AG10803 (cell line): ENCODE measurements at regions not wholly inside any gene's neighbourhood (a gene's known extent, or its start where the extent isn't known, plus 50 kb on each side); places are given as distances from the start of the nearest gene placed in this dataset.
"Not testable (repeated sequence)": the region's sequence is repeated elsewhere in the genome, so short reads cannot be mapped to it uniquely, and the experiment has no call there.

Source experiments
- DNase-seq: peaks from one replicate; pipeline ENCODE4 v3.0.0; 2010; ENCODE audit warnings: low read depth
- H3K4me3 ChIP-seq: 2 replicates; pipeline ENCODE4 v1.5.1; 2011; ENCODE audit warnings: mild to moderate bottlenecking, low read length, control low read depth
- CTCF ChIP-seq: conservative IDR thresholded peaks from 2 replicates; pipeline ENCODE4 v1.5.1; 2011; ENCODE audit warnings: mild to moderate bottlenecking, low read length, control low read depth, inconsistent platforms

- TF ChIP-seq CTCF = no peak
- DNase-seq = no peak
- no peak overlapping the region for H3K4me3 ChIP-seq
Observed at GRCh38 chr2:75846683-75847190, 136.0 kb upstream of the GCFC2 start.

GRCh38 chr2:75844651-75845050, 133.9 kb upstream of the GCFC2 start:
- DNase-seq = no peak
- TF ChIP-seq CTCF = no peak
- H3K4me3 ChIP-seq = no peak overlapping the region

DNA sequence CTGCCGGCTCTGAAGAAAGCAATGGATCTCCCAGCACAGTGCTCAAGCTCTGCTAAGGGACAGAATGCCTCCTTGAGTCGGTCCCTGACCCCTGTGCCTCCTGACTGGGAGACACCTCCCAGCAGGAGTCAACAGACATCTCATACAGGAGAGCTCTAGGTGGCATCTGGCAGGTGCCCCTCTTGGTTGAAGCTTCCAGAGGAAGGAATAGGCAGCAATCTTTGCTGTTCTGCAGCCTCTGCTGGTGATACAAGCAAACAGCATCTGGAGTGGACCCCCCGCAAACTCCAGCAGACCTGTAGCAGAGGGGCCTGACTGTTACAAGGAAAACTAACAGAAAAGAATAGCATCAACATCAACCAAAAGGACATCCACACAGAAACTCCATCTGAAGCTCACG, 123.9 kb upstream of the GCFC2 start:
- not testable (repeated sequence) for DNase-seq, H3K4me3 ChIP-seq

DNA sequence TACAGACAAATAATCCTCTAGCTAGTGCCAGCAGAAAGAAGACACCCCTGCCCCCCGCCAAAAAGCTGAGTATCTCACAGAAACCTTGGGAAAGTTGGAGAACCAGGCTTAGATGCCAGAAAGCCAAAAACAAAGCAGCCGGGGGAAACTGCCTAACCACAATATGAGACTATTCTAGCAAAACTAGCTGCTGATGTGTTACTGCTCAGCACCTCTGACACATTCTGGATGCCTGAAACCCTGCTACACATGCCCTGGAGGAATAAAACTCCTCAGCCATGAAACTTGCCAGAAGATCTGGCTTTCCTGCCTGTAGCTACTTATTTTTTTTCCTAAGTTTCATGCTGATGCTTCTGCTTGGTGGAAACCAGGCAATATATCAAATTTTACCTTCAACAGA, 122.7 kb upstream of the GCFC2 start:
- no peak for TF ChIP-seq CTCF
- no peak overlapping the region for H3K4me3 ChIP-seq
- DNase-seq = no peak

GRCh38 chr2:75828826-75829225, 118.1 kb upstream of the GCFC2 start:
- H3K4me3 ChIP-seq = no peak overlapping the region
- DNase-seq = no peak
- no peak for TF ChIP-seq CTCF

DNA sequence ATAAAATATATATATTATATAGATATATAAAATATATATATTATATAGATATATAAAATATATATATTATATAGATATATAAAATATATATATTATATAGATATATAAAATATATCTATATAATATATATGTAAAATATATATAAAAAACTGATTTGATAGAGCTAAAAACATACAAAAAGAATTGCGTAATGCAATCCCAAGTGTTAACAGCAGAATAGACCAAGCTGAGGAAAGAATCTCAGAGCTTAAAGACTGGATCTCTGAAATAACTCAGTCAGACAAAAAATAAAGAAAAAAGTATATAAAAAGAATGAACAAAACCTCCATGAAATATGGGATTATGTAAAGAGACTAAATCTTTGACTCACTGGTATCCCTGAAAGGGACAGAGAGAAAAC, 112.8 kb upstream of the GCFC2 start:
- DNase-seq, H3K4me3 ChIP-seq: not testable (repeated sequence)

- no peak for TF ChIP-seq CTCF
- DNase-seq = no peak
- no peak overlapping the region for H3K4me3 ChIP-seq
Observed at GRCh38 chr2:75822336-75822735, 111.6 kb upstream of the GCFC2 start.

DNA sequence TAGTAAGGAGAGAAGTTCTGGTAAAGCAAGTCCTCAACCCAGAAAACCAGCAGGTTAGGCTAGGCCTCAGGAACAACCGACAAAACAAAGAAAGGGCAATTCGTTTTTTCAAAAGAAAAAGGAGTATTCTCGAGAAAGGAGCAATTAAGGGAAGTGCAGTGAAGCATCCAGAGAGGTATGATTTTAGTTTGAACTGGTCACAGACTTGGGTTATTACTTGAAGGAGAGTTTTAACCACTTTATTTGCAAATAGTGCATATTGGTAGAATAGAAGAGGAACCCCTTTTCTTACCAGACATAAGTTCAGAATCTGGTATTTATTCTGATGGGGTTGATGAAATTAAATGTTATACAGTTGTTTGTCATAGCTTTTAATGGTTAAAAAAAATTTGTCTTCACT, 110.0 kb upstream of the GCFC2 start:
- H3K4me3 ChIP-seq = no peak overlapping the region
- no peak for DNase-seq
- TF ChIP-seq CTCF = no peak
